K562 (cell line): ENCODE measurements at regions not wholly inside any gene's neighbourhood (a gene's known extent, or its start where the extent isn't known, plus 50 kb on each side); places are given as distances from the start of the nearest gene placed in this dataset.

Source experiments
- BCL6 ChIP-seq: fragments of 250-450 bp; sonication (Bioruptor Pico); IDR thresholded peaks from 2 replicates; pipeline ENCODE4 v1.4.0; 2020
- CHD2 ChIP-seq: IDR thresholded peaks from 2 replicates; pipeline ENCODE4 v1.6.1; 2011; ENCODE audit warnings: low read depth, low read length
- CTCF ChIP-seq, 3 experiments: IDR thresholded peaks in 2 of 3; conservative IDR thresholded peaks in 1 of 3; 2 replicates each; pipeline ENCODE4 v1.5.1; 2011 to 2012; ENCODE audit warnings: low read length in 3 of 3, mild to moderate bottlenecking in 3 of 3, control low read depth in 2 of 3, improper control_type of control experiment in 1 of 3, inconsistent platforms in 1 of 3, low read depth in 1 of 3, mixed read lengths in 1 of 3, moderate library complexity in 1 of 3; ENCODE audit not compliant: insufficient read depth in 2 of 3
- EZH2 ChIP-seq: IDR thresholded peaks from 2 replicates; pipeline ENCODE4 v1.6.1; 2012; ENCODE audit warnings: low read depth, mild to moderate bottlenecking, inconsistent platforms, low read length, borderline replicate concordance
- NFE2 ChIP-seq: IDR thresholded peaks from 2 replicates; pipeline ENCODE4 v1.6.1; 2014; ENCODE audit warnings: antibody characterized with exemption, low read depth
- POLR2A ChIP-seq: fragments of 450-650 bp; conservative IDR thresholded peaks from 2 replicates; pipeline ENCODE4 v1.6.1; 2016
- SRSF3 ChIP-seq: fragments of 200-400 bp; formaldehyde crosslinking; IDR thresholded peaks from 2 replicates; pipeline ENCODE4 v1.6.1; 2016; ENCODE audit warnings: mild to moderate bottlenecking, low read length, moderate library complexity; ENCODE audit not compliant: insufficient read depth
- ZBTB49 ChIP-seq: sonication (generic); formaldehyde crosslinking; IDR thresholded peaks from 2 replicates; pipeline ENCODE4 v1.8.0; 2022; ENCODE audit warnings: missing genetic modification reagents, mild to moderate bottlenecking, borderline replicate concordance
- ZNF274 ChIP-seq: IDR thresholded peaks from 2 replicates; pipeline ENCODE4 v1.6.1; 2011; ENCODE audit warnings: low read depth, mild to moderate bottlenecking, low read length, moderate library complexity, borderline replicate concordance

- TF ChIP-seq NFE2 = no peak
- TF ChIP-seq POLR2A = no peak
- no peak for TF ChIP-seq ZBTB49
- TF ChIP-seq SRSF3 = no peak
- no peak for TF ChIP-seq CHD2
- no peak for TF ChIP-seq CTCF (IDR thresholded peaks at IDR 0.05 in 2 of 3, conservative IDR thresholded peaks at IDR 0.05 in 1 of 3; ENCODE audit: insufficient read depth in 2 of 3, low read depth in 1 of 3, low read length in 3 of 3)
- TF ChIP-seq BCL6 (CRISPR knock-in tag) = no peak
- TF ChIP-seq ZNF274 = no peak
- no peak for TF ChIP-seq EZH2
Measured at GRCh38 chr17:5840811-5841446, 229.2 kb upstream of the WSCD1 start.
